IMR-90 (cell line): ENCODE measurements at regions not wholly inside any gene's neighbourhood (a gene's known extent, or its start where the extent isn't known, plus 50 kb on each side); places are given as distances from the start of the nearest gene placed in this dataset.

Source experiments
- ATAC-seq: fragments of 200-7000 bp; cut with Tn5 transposase; 2 replicates; pipeline ENCODE4 v1.9.1; 2020; ENCODE audit warnings: low read depth, mild to moderate bottlenecking, moderate library complexity
- BruUV-seq: library from RNA; stranded (reverse); fragments of 400-500 nt; replicated peaks from 2 replicates; lab custom pipeline; 2021; lab: Mats Ljungman, UMichigan
- CTCF ChIA-PET: fragments of 300-600 bp; formaldehyde crosslinking; extraction: SDS; loops from one replicate; lab custom pipeline; 2021; ENCODE audit warnings: antibody characterized with exemption; lab: Yijun Ruan, JAX
- POLR2A ChIA-PET: fragments of 300-600 bp; sonication (Branson Sonifier 250); formaldehyde crosslinking; loops from one replicate; lab custom pipeline; 2022; ENCODE audit warnings: antibody characterized with exemption; ENCODE audit not compliant: unreplicated experiment; lab: Charles Lee
- DNase-seq: peaks from one replicate; pipeline ENCODE4 v3.0.0; 2013
- H2AFZ ChIP-seq: replicated peaks from 2 replicates; pipeline ENCODE3; 2013; ENCODE audit warnings: low read length, mild to moderate bottlenecking; ENCODE audit not compliant: poor library complexity
- H2AK5ac ChIP-seq: 2 replicates; pipeline ENCODE4 v1.6.1; 2013; ENCODE audit warnings: low read depth, low read length, inconsistent platforms
- H2AK9ac ChIP-seq: replicated peaks from 2 replicates; pipeline ENCODE3; 2013; ENCODE audit warnings: mild to moderate bottlenecking, low read depth, low read length, moderate library complexity; ENCODE audit not compliant: poor library complexity
- H2BK120ac ChIP-seq: 2 replicates; pipeline ENCODE4 v1.6.1; 2013; ENCODE audit warnings: low read depth, low read length, inconsistent platforms
- H2BK15ac ChIP-seq: 3 replicates; pipeline ENCODE4 v1.6.1; 2013; ENCODE audit warnings: low read depth, low read length, inconsistent platforms
- H2BK20ac ChIP-seq: 2 replicates; pipeline ENCODE4 v1.6.1; 2013; ENCODE audit warnings: low read depth, mild to moderate bottlenecking, inconsistent platforms, low read length, moderate library complexity
- H2BK5ac ChIP-seq: 2 replicates; pipeline ENCODE4 v1.6.1; 2013; ENCODE audit warnings: mild to moderate bottlenecking, low read depth, low read length, inconsistent platforms; ENCODE audit not compliant: poor library complexity, severe bottlenecking
- H3K14ac ChIP-seq: replicated peaks from 2 replicates; pipeline ENCODE4 v1.6.1; 2013; ENCODE audit warnings: low read depth, low read length, inconsistent platforms
- H3K18ac ChIP-seq: 2 replicates; pipeline ENCODE4 v1.6.1; 2013; ENCODE audit warnings: low read depth, low read length, control low read depth
- H3K23ac ChIP-seq: 2 replicates; pipeline ENCODE4 v1.6.1; 2013; ENCODE audit warnings: low read depth, low read length, inconsistent platforms
- H3K27ac ChIP-seq: 2 replicates; pipeline ENCODE4 v1.5.1; 2013; ENCODE audit warnings: mild to moderate bottlenecking, control low read depth, low read length; ENCODE audit not compliant: insufficient read depth
- H3K27me3 ChIP-seq: 2 replicates; pipeline ENCODE4 v1.6.1; 2013; ENCODE audit warnings: low read length; ENCODE audit not compliant: control insufficient read depth, insufficient read depth
- H3K36me3 ChIP-seq: 2 replicates; pipeline ENCODE4 v1.6.1; 2013; ENCODE audit warnings: low read length, mixed read lengths; ENCODE audit not compliant: control insufficient read depth, insufficient read depth
- H3K4ac ChIP-seq: 2 replicates; pipeline ENCODE4 v1.6.1; 2013; ENCODE audit warnings: low read depth, low read length, inconsistent platforms
- H3K4me1 ChIP-seq: 2 replicates; pipeline ENCODE4 v1.6.1; 2013; ENCODE audit warnings: low read length, mixed read lengths; ENCODE audit not compliant: control insufficient read depth, insufficient read depth
- H3K4me2 ChIP-seq: 2 replicates; pipeline ENCODE4 v1.6.1; 2013; ENCODE audit warnings: low read depth, mild to moderate bottlenecking, control low read depth, low read length, moderate library complexity
- H3K4me3 ChIP-seq: 2 replicates; pipeline ENCODE4 v1.5.1; 2013; ENCODE audit warnings: low read depth, mild to moderate bottlenecking, control low read depth, low read length, moderate library complexity; ENCODE audit not compliant: insufficient read depth
- H3K56ac ChIP-seq: 2 replicates; pipeline ENCODE4 v1.6.1; 2013; ENCODE audit warnings: low read length, inconsistent platforms; ENCODE audit not compliant: insufficient read depth; ENCODE audit errors: extremely low read depth
- H3K79me1 ChIP-seq, 2 experiments: 2 replicates each; pipeline ENCODE4 v1.6.1; 2013; ENCODE audit warnings: low read length in 2 of 2, inconsistent platforms in 1 of 2, low read depth in 1 of 2
- H3K9ac ChIP-seq: 2 replicates; pipeline ENCODE4 v1.6.1; 2013; ENCODE audit warnings: low read depth, low read length, control low read depth
- H3K9me1 ChIP-seq: 2 replicates; pipeline ENCODE4 v1.6.1; 2013; ENCODE audit warnings: low read length, inconsistent platforms; ENCODE audit not compliant: insufficient read depth
- H3K9me3 ChIP-seq: 2 replicates; pipeline ENCODE4 v1.6.1; 2013; ENCODE audit warnings: low read length; ENCODE audit not compliant: control insufficient read depth, insufficient read depth
- H4K20me1 ChIP-seq: 2 replicates; pipeline ENCODE4 v1.6.1; 2013; ENCODE audit warnings: low read length, inconsistent platforms; ENCODE audit not compliant: insufficient read depth
- H4K5ac ChIP-seq: 2 replicates; pipeline ENCODE4 v1.6.1; 2013; ENCODE audit warnings: mild to moderate bottlenecking, low read depth, low read length, control low read depth
- H4K8ac ChIP-seq, 2 experiments: 2 replicates each; pipeline ENCODE4 v1.6.1; 2013; ENCODE audit warnings: low read depth in 2 of 2, low read length in 2 of 2, control low read depth in 1 of 2, inconsistent platforms in 1 of 2
- H4K91ac ChIP-seq: 2 replicates; pipeline ENCODE4 v1.6.1; 2013; ENCODE audit warnings: low read depth, low read length, inconsistent platforms; ENCODE audit not compliant: insufficient read depth
- CHD1 ChIP-seq: IDR thresholded peaks from 2 replicates; pipeline ENCODE4 v1.6.1; 2012; ENCODE audit warnings: low read depth, low read length, improper control_type of control experiment
- FOS ChIP-seq: fragments of 150-350 bp; IDR thresholded peaks from 2 replicates; pipeline ENCODE4 v1.6.1; 2016; ENCODE audit warnings: low read depth, low read length
- MAFK ChIP-seq: IDR thresholded peaks from 2 replicates; pipeline ENCODE4 v1.6.1; 2012; ENCODE audit warnings: low read depth, low read length, improper control_type of control experiment
- MAZ ChIP-seq: IDR thresholded peaks from 2 replicates; pipeline ENCODE4 v1.6.1; 2012; ENCODE audit warnings: low read depth, mild to moderate bottlenecking, low read length, improper control_type of control experiment, moderate library complexity, borderline replicate concordance
- MXI1 ChIP-seq: IDR thresholded peaks from 2 replicates; pipeline ENCODE4 v1.6.1; 2012; ENCODE audit warnings: low read depth, mild to moderate bottlenecking, low read length, moderate library complexity, borderline replicate concordance
- RAD21 ChIP-seq: IDR thresholded peaks from 2 replicates; pipeline ENCODE4 v1.6.1; 2012; ENCODE audit warnings: low read length, improper control_type of control experiment
- RFX5 ChIP-seq: IDR thresholded peaks from 2 replicates; pipeline ENCODE4 v1.8.0; 2012; ENCODE audit warnings: low read depth, mild to moderate bottlenecking, low read length, moderate library complexity
- WGBS, 2 experiments: methylation state at CpG; one replicate each; pipeline versions ENCODE4 v1.1.5 to v1.1.7; 2013; ENCODE audit warnings: missing lambda C conversion rate in 2 of 2; ENCODE audit not compliant: insufficient read length in 1 of 2; ENCODE audit errors: extremely low coverage in 2 of 2; 5-methylcytosine and 5-hydroxymethylcytosine counted together
- dilution Hi-C: fragments of 300-500 bp; cut with HindIII; formaldehyde crosslinking; loops from one replicate; pipeline ENCODE4 v1.14.3; 2018; ENCODE audit warnings: low sequenced_read_pairs; ENCODE audit not compliant: unreplicated experiment
- in situ Hi-C: fragments of 300-500 bp; cut with MboI; formaldehyde crosslinking; loops from 3 replicates; pipeline ENCODE4 v1.14.3; 2019; ENCODE audit warnings: low sequenced_read_pairs, inconsistent platforms, mixed read lengths
- intact Hi-C: fragments of 100-400 bp; cut with micrococcal nuclease; formaldehyde crosslinking; loops from 2 replicates; pipeline ENCODE4 v1.10.0; 2022
- TF ChIP-seq, protein P1 (sequence below): fragments of 150-350 bp; IDR thresholded peaks from 2 replicates; pipeline ENCODE4 v1.6.1; 2016; ENCODE audit warnings: low read depth, mild to moderate bottlenecking, low read length, moderate library complexity, borderline replicate concordance
- TF ChIP-seq, protein P2 (sequence below): conservative IDR thresholded peaks from 2 replicates; pipeline ENCODE4 v1.5.1; 2012; ENCODE audit warnings: mild to moderate bottlenecking, low read depth, low read length, improper control_type of control experiment

DNA sequence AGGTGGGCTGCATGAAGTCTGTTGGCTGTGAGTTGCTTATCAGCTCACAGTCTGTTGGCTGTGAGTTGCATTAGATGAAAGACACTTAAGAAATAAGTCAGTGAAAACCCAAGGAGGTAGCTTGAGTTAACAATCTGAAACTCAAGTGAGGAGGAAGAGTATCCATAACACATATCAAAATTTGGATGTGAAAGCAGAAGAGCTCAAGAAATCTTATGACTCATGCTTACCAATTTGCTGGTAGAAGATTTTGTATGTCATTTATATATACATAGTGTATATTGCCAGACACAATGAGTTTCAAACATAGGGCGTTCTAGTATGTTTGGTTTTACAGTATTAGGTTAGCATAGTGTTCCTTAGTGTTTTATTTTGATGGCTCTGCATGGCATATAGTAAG is 107.4 kb downstream of the DDIT4L start:
- Histone ChIP-seq H2AK5ac (no peak overlapping the region), H3K27me3 (no peaks in the 10 kb centered on the region; the same call in 1 of the 2 replicates), H2BK20ac (no peak overlapping the region), H3K79me1 (no peaks in the 10 kb centered on the region), H3K4me2 (no peak overlapping the region), H4K20me1 (no peaks in the 10 kb centered on the region), H3K56ac (no peak overlapping the region), H3K4ac (no peak overlapping the region), H2BK5ac (no peak overlapping the region), H4K91ac (no peak overlapping the region), H2BK120ac (no peak overlapping the region), H4K5ac (no peak overlapping the region), H3K9me1 (no peaks in the 10 kb centered on the region), H2AFZ (no peak overlapping the region), H3K18ac (no peak overlapping the region), H4K8ac (no peak overlapping the region), H3K9ac (no peak overlapping the region), H3K4me3 (no peak overlapping the region), H3K14ac (no peak overlapping the region), H2BK15ac (no peak overlapping the region), H3K9me3 (no peaks in the 10 kb centered on the region), H3K27ac (no peak overlapping the region), H2AK9ac (no peak overlapping the region), H3K23ac (no peak overlapping the region), H3K36me3 (no peaks in the 10 kb centered on the region), H3K4me1 (peaks cover 1% of the 10 kb centered on the region; the same call in 1 of the 2 replicates)
- CTCF ChIA-PET: no interaction called here
- ATAC-seq (no peak), DNase-seq (no peak)
- in situ Hi-C loops: no loop called here
- intact Hi-C loops: no loop called here
- no TSS peak for BruUV-seq
- no CpG with 5 or more reads among the region's 1 CpG for WGBS, 2 experiments
- TF ChIP-seq MAZ (no peak), CHD1 (no peak), MXI1 (no peak), FOS (no peak), MAFK (no peak), RAD21 (no peak), RFX5 (no peak)
- TF ChIP-seq, protein P1, sequence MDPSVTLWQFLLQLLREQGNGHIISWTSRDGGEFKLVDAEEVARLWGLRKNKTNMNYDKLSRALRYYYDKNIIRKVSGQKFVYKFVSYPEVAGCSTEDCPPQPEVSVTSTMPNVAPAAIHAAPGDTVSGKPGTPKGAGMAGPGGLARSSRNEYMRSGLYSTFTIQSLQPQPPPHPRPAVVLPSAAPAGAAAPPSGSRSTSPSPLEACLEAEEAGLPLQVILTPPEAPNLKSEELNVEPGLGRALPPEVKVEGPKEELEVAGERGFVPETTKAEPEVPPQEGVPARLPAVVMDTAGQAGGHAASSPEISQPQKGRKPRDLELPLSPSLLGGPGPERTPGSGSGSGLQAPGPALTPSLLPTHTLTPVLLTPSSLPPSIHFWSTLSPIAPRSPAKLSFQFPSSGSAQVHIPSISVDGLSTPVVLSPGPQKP: no peak
- TF ChIP-seq, protein P2, sequence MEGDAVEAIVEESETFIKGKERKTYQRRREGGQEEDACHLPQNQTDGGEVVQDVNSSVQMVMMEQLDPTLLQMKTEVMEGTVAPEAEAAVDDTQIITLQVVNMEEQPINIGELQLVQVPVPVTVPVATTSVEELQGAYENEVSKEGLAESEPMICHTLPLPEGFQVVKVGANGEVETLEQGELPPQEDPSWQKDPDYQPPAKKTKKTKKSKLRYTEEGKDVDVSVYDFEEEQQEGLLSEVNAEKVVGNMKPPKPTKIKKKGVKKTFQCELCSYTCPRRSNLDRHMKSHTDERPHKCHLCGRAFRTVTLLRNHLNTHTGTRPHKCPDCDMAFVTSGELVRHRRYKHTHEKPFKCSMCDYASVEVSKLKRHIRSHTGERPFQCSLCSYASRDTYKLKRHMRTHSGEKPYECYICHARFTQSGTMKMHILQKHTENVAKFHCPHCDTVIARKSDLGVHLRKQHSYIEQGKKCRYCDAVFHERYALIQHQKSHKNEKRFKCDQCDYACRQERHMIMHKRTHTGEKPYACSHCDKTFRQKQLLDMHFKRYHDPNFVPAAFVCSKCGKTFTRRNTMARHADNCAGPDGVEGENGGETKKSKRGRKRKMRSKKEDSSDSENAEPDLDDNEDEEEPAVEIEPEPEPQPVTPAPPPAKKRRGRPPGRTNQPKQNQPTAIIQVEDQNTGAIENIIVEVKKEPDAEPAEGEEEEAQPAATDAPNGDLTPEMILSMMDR: no peak
- POLR2A ChIA-PET: no interaction called here
- dilution Hi-C loops: no loop called here
